ENCODE measurements at regions not wholly inside any gene's neighbourhood (a gene's known extent, or its start where the extent isn't known, plus 50 kb on each side); places are given as distances from the start of the nearest gene placed in this dataset.
A peak's percentile ranks its signal among the peaks of the same experiment; 100 is the strongest.
"Not testable (repeated sequence)": the region's sequence is repeated elsewhere in the genome, so short reads cannot be mapped to it uniquely, and the experiment has no call there.

GRCh38 chr11:15824060-15824459 lies 532.3 kb downstream of the SOX6 start:
- DNase-seq: no peak

DNA sequence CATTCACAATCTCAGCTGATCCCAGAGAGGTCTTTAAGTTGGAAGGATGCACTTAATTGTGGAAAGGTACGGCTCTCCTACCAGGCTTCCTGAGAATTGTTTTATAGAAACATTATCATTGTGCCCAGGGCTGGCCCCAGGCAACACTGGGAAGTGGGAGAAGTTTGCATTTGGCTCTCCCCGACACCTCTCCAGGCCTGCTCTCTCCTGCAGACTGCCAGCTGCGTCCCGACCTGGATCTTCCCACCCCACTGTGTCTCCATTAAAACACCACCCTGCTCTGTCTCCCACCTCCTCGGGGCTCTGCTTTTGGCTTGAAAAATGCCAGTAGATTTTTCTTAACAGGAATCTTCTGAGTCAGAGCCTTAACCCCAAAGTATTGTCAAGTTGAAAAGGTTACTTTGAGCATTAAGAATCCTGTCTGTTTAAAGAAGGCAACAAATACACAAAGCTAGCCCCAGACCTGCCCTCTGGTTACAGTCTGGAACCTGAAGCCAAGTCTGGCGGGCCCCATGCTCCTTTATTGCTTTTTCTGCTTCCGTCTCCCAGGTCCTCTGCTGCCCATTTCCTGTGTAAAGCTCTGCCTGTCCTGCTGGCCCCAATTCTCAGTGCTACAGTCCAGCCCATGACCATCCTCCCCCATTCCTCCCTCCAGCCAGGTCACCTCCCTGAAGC lies 530.2 kb downstream of the SOX6 start:
- no peak for DNase-seq

- DNase-seq: peak; percentile 38
Observed at GRCh38 chr11:15826826-15827225, 529.5 kb downstream of the SOX6 start.

- DNase-seq: no peak
Observed at GRCh38 chr11:15828215-15828853, 528.0 kb downstream of the SOX6 start.

- DNase-seq: no peak
Observed at GRCh38 chr11:15829312-15829711, 527.0 kb downstream of the SOX6 start.

DNA sequence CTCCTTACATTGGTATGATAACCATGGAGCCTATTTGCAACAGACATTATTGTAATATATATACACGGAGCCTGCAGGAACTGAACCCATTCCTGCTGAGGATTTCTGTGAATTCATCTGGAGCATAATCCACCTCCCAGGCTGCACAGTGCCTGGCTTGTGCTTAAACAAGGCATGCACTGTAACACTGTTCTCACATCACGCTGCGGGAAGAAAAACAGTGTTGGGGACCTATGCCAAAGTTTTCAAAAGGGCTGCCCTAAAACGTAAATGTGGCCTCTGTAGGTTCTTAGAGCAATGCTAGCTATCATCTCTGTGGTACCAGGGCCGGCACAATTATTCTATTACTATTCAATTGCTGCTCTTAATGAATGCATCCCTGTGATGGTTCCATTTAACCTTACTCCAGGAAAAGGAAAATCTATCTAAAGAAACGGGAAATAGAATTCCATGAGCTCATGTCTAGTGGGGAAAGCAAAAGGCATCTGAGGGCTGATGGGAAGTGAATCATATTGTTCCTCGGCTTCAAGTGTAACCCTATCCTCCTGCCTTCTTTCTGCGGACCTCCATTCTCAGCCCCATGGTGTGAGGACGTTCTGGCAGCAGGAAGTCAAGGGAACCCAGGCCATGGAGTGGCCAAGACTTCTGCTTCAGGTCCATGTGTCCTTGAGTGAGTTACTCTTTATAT lies 525.5 kb downstream of the SOX6 start:
- DNase-seq: no peak

DNA sequence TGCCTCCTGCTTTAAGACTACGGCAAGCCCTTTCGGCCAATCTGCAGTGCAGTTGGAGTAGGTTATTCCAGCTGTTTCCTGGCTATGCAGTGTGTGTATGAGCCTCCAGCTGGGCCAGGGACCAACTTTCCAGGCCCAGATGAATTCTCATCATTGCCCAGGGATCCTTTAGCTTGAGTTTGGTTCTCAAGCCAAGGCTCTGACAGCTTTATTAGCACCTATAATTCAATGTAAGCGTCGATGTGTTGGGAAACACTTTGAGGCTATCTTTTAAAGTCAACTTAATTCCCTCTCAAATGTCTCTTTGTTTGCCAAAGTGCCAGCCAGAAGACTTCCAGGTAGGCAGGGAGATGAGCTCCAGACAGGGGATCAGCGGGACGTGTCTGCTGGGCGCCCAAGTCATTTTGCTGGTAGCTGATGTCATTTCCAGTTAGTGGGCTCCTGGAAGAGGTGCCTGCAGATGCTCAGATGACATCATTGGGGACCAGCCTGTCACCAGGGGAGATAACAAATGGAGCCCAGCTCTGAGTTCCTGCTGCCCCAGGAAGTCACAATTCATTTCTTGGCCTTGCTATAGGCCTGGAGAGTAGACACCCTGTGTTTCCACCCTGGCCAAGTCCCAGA lies 520.4 kb downstream of the SOX6 start:
- DNase-seq: no peak

DNA sequence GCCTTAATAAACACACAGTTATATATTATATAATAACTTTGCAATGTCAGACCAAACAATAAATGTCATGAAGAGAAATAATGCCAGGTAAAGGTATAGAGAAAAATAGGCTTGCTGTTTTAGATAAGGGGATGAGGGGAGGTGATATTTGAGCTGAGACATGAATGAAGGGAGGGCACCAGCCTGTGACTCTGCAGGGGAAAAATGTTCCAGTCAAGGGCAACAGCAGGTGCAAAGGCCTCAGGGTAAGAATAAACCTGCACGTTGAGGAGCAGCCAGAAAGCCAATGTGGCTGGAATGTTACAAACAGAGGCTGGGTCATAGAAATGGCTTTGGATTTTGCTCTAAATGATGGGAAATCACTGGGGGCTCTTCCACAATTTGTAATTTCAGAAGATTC lies 519.6 kb downstream of the SOX6 start:
- DNase-seq: no peak

GRCh38 chr11:15837901-15838489 lies 518.4 kb downstream of the SOX6 start:
- DNase-seq: no peak

DNA sequence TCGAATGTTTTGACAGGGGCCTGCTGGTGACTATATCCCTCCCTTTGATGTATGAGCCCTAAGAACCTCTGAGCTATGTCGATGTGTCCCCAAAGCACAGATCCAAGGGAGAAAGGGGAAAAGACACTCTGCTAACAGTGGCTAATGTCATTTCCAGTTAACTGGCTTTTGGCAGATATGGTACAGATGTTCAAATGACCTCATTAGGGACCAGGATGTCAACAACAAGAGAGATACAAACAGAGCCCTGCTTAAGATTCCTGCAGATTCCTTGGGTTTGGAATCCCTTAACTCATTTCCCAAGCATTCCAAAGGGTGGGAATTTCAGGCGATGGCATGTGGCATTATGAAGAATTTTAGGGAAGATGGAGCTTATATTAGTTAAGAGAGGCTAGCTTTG lies 517.3 kb downstream of the SOX6 start:
- DNase-seq: no peak

DNA sequence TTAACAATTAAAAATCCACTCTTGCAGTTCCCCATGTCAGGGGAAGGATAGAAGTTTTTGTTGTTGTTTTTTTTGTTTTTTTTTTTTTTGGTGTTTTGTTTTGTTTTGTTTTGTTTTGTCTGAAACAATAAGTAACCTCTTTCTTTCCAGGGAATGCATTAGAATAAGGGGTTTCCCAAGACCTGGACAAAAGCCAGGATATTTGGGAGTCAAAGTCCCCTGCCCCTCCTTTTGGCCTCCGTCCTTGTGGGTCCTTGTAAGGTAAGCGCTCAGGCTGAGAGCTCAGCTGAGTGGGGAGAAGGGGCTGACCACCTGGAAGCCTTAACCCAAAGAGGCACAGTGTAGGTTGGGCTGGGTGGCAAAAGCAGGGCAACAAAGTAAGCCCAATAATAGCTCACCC lies 515.4 kb downstream of the SOX6 start:
- no peak for DNase-seq

DNA sequence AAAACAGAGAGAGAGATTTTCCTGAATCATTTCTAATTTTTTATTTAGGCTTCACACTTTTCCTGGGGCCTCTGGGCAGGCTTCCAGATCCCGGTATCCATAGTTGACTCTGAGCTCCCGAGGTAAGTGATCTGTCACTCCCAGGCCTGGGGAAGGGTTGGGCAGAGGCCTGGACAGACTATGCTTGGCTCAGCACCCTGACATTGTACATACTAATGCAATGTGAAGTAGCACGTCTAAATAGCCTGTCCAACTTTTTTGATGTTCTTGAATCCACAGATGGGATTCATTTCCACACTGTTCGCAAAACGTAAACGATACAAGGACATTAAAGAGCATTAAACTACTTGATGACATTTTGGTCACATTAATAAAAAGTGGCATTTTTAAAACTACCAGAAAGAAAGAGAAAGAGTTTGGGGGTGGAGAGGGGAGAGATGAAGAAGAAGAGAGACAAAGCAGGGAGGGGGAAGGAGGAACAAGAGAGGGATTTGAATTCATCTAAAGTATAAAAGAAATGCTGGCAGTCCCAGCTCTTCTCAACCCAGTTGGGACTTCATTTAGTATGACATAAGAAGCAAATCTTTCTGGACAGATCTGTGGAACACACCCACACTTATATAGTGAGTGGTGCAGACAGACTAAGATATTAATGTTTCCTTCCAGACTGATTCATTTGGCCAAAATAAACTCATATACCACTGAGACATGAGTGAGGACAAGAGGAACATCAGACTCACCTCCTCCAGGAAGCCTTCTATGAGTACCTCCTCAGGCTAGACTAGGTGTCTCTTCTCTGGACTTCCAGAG lies 514.2 kb downstream of the SOX6 start:
- DNase-seq: no peak

- peak; percentile 70 for DNase-seq
Observed at GRCh38 chr11:15843309-15843872, 513.0 kb downstream of the SOX6 start.

- DNase-seq: peak; percentile 54
Observed at GRCh38 chr11:15845261-15845660, 511.1 kb downstream of the SOX6 start.

- DNase-seq: no peak
Observed at GRCh38 chr11:15848631-15849168, 507.6 kb downstream of the SOX6 start.

GRCh38 chr11:15849257-15849656 lies 507.1 kb downstream of the SOX6 start:
- no peak for DNase-seq

GRCh38 chr11:15850335-15850734 lies 506.0 kb downstream of the SOX6 start:
- DNase-seq: not testable (repeated sequence)

GRCh38 chr11:15851051-15851498 lies 505.3 kb downstream of the SOX6 start:
- DNase-seq: no peak

GRCh38 chr11:15852179-15852578 lies 504.2 kb downstream of the SOX6 start:
- no peak for DNase-seq

DNA sequence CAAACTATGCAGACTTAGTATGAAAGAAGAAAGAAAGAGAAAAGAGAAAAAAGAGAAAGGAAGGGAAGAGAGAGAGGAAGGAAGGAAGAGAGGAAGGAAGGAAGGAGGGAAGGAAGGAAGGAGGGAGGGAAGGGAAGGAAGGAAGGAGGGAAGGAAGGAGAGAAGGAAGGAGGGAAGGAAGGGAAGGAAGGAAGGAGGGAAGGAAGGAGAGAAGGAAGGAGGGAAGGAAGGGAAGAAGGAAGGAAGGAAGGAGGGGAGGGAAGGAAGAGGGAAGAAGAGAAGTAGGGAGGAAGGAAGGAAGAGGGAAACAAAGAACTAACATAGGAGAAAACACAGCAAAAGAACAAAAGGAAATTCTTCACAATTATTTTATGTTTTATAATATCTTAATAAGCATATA lies 502.1 kb downstream of the SOX6 start:
- no peak for DNase-seq

- no peak for DNase-seq
Observed at GRCh38 chr11:15858881-15859280, 497.5 kb downstream of the SOX6 start.

DNA sequence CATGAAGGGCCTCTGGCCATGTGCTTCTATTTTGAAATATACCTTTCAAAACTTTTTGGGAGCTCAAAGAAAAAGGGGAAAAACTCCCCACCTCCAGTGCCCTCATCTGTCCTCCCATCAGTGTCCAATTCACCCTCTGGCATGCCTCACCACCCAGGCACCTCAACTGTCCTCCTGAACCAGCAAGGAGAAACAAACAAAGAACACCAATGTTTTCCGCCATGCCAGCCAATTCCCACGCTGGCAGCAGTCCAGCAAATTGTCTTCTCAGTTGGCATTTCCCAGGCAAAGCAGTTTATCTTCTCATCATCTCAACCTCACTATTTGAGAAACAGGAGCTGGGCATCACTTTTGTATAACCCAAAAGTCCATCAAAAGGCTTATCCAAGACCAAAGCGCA lies 496.9 kb downstream of the SOX6 start:
- no peak for DNase-seq
